ENCODE measurements at regions not wholly inside any gene's neighbourhood (a gene's known extent, or its start where the extent isn't known, plus 50 kb on each side); places are given as distances from the start of the nearest gene placed in this dataset.

DNA sequence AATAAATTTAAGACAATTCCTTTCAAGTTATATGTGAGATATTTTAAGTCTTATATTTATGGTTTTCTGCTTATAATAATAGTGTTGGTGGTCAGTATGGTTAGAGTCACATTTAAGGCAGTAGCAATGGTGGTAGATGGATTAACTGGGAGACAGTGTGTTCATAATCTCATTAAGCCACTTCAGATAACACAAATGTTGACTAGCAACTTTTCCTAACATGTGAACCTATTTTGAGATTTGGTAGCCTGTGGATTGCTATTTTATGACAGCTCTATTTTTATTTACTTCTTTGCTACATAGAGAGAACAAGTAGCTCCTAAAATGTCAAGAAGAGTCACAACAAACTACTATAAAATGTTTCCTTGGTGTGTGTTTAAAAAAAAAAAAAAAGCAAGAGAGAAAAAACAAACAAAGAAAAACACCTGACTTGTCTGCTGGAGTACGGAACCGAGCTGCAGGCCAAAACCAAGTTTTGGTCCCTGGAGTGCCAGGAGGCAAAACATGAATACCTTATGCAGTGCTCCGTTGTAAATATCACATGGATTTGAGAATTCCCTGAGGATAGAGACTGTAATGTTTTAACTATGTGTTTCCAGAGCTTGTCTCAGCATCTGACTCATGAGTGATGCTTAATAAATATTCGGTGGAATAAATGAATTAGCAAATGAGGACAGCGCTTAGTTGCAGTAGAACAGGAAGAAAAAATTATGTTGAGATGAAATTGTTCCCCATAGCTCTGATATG, 457.1 kb upstream of the ROBO2 start:
- TF ChIP-seq, protein P1, sequence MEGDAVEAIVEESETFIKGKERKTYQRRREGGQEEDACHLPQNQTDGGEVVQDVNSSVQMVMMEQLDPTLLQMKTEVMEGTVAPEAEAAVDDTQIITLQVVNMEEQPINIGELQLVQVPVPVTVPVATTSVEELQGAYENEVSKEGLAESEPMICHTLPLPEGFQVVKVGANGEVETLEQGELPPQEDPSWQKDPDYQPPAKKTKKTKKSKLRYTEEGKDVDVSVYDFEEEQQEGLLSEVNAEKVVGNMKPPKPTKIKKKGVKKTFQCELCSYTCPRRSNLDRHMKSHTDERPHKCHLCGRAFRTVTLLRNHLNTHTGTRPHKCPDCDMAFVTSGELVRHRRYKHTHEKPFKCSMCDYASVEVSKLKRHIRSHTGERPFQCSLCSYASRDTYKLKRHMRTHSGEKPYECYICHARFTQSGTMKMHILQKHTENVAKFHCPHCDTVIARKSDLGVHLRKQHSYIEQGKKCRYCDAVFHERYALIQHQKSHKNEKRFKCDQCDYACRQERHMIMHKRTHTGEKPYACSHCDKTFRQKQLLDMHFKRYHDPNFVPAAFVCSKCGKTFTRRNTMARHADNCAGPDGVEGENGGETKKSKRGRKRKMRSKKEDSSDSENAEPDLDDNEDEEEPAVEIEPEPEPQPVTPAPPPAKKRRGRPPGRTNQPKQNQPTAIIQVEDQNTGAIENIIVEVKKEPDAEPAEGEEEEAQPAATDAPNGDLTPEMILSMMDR (IDR thresholded peaks at IDR 0.05; ENCODE audit: insufficient read depth, low read length) = no peak
- TF ChIP-seq POLR2AphosphoS5 (IDR thresholded peaks at IDR 0.05; ENCODE audit: low read depth) (no peak), GABPA (IDR thresholded peaks at IDR 0.05; ENCODE audit: low read depth) (no peak), SPI1 (IDR thresholded peaks at IDR 0.05; ENCODE audit: borderline replicate concordance, low read depth) (no peak)
- TF ChIP-seq, protein P2, sequence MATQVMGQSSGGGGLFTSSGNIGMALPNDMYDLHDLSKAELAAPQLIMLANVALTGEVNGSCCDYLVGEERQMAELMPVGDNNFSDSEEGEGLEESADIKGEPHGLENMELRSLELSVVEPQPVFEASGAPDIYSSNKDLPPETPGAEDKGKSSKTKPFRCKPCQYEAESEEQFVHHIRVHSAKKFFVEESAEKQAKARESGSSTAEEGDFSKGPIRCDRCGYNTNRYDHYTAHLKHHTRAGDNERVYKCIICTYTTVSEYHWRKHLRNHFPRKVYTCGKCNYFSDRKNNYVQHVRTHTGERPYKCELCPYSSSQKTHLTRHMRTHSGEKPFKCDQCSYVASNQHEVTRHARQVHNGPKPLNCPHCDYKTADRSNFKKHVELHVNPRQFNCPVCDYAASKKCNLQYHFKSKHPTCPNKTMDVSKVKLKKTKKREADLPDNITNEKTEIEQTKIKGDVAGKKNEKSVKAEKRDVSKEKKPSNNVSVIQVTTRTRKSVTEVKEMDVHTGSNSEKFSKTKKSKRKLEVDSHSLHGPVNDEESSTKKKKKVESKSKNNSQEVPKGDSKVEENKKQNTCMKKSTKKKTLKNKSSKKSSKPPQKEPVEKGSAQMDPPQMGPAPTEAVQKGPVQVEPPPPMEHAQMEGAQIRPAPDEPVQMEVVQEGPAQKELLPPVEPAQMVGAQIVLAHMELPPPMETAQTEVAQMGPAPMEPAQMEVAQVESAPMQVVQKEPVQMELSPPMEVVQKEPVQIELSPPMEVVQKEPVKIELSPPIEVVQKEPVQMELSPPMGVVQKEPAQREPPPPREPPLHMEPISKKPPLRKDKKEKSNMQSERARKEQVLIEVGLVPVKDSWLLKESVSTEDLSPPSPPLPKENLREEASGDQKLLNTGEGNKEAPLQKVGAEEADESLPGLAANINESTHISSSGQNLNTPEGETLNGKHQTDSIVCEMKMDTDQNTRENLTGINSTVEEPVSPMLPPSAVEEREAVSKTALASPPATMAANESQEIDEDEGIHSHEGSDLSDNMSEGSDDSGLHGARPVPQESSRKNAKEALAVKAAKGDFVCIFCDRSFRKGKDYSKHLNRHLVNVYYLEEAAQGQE (IDR thresholded peaks at IDR 0.05; ENCODE audit: insufficient replicate concordance, low read depth) = no peak

Data from HL-60 (cell line).